ENCODE measurements at regions not wholly inside any gene's neighbourhood (a gene's known extent, or its start where the extent isn't known, plus 50 kb on each side); places are given as distances from the start of the nearest gene placed in this dataset.

DNA sequence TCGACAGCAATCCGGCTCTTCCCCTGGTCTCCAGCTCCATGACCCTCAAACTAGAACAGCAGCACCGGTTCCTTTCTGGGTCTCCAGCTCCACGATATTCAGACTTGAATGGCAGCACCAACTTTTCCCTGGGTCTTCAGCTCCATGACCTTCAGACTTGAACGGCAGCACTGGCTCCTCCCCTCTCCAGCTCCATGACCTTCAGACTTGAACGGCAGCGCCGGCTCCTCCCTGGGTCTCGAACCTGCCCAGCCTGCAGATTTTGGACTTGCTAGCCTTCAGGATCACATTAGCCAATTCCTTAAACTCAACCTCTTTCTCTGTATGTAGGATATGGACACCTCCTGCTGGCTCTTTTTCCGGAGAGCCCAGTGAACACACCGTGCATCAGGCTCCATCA, 350.9 kb downstream of the PREX1 start:
- Mint-ChIP-seq H3K9me3 (ENCODE audit: low read depth, unreplicated experiment) (peaks cover 3% of the 10 kb centered on the region), H3K4me3 (ENCODE audit: low read depth, unreplicated experiment) (no peak overlapping the region), H3K36me3 (ENCODE audit: insufficient read depth, unreplicated experiment) (no peaks in the 10 kb centered on the region), H3K27me3 (ENCODE audit: unreplicated experiment) (peaks cover 31% of the 10 kb centered on the region), H3K4me1 (ENCODE audit: low read depth, unreplicated experiment) (peaks cover 6% of the 10 kb centered on the region), H3K27ac (ENCODE audit: unreplicated experiment) (no peak overlapping the region)
- CTCF ChIA-PET: interaction anchor here (0.8 kb wide), 1 partner anchor 181 kb away, joined by 5 read pairs; no protein-coding TSS in a partner anchor
- intact Hi-C loops (cut with micrococcal nuclease; ENCODE audit: unreplicated experiment): no loop called here
- no peak for DNase-seq
- no TSS peak for BruUV-seq (replicated peaks)
- TF ChIP-seq, protein P1, sequence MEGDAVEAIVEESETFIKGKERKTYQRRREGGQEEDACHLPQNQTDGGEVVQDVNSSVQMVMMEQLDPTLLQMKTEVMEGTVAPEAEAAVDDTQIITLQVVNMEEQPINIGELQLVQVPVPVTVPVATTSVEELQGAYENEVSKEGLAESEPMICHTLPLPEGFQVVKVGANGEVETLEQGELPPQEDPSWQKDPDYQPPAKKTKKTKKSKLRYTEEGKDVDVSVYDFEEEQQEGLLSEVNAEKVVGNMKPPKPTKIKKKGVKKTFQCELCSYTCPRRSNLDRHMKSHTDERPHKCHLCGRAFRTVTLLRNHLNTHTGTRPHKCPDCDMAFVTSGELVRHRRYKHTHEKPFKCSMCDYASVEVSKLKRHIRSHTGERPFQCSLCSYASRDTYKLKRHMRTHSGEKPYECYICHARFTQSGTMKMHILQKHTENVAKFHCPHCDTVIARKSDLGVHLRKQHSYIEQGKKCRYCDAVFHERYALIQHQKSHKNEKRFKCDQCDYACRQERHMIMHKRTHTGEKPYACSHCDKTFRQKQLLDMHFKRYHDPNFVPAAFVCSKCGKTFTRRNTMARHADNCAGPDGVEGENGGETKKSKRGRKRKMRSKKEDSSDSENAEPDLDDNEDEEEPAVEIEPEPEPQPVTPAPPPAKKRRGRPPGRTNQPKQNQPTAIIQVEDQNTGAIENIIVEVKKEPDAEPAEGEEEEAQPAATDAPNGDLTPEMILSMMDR (IDR thresholded peaks at IDR 0.05; ENCODE audit: unreplicated experiment): no peak

DNA sequence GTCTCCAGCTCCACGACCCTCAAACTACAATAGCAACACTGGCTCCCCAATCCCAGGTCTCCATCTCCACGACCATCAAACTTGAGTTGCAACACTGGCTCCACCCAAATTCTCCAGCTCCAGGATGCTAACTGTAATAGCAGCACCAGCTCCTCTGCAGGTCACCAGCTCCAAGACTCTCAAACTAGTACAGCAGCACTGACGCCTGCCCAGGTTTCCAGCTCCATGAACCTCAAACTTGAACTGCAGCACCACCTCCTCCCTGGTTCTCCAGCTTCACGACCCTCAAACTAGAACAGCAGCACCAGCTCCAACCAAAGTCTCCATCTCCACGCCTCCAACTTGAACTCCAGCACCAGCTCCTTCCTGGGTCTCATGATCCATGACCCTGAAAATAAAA, 353.8 kb downstream of the PREX1 start:
- H3K36me3 Mint-ChIP-seq (ENCODE audit: insufficient read depth, unreplicated experiment): no peaks in the 10 kb centered on the region
- no peak for DNase-seq
- peaks cover 3% of the 10 kb centered on the region for H3K9me3 Mint-ChIP-seq (ENCODE audit: low read depth, unreplicated experiment)
- H3K4me1 Mint-ChIP-seq (ENCODE audit: low read depth, unreplicated experiment): no peaks in the 10 kb centered on the region
- no peak overlapping the region for H3K27ac Mint-ChIP-seq (ENCODE audit: unreplicated experiment)
- CTCF ChIA-PET: interaction anchor here (0.9 to 1.7 kb wide), 2 partner anchors 8 to 13 kb away, joined by 3 to 4 read pairs; no protein-coding TSS in a partner anchor
- H3K4me3 Mint-ChIP-seq (ENCODE audit: low read depth, unreplicated experiment): no peak overlapping the region
- BruUV-seq (replicated peaks): no TSS peak
- intact Hi-C loops (cut with micrococcal nuclease; ENCODE audit: unreplicated experiment): no loop called here
- TF ChIP-seq, protein P1 (IDR thresholded peaks at IDR 0.05; ENCODE audit: unreplicated experiment): no peak
- peaks cover 3% of the 10 kb centered on the region for H3K27me3 Mint-ChIP-seq (ENCODE audit: unreplicated experiment)

DNA sequence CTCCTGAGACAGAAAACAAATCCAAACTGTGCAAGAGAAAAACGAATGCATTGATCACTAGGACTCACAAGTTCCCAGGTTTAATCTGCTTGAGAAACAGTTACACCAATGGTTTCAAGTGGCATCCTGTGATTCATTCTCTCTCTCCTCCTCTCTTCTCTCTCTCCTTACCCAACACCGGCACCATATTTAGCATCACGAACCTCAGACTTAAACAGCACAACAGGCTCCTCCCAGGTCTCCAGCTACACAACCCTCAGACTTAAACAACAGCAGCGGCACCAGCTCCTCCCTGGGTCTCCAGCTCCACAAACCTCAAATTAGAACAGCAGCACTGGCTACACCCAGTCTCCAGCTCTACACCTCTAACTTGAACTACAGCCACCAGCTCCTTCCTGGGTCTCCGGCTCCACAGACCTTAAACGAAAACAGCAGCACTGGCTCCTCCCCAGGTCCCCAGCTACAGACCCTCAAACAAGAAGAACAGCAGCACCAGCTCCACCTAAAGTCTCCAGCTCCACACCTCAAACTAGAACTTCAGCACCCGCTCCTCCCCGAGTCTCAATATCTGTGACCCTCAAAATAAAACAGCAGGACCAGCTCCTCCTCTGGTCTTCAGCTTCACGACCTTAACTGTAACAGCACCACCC, 355.9 kb downstream of the PREX1 start:
- H3K4me3 Mint-ChIP-seq (ENCODE audit: low read depth, unreplicated experiment): no peak overlapping the region
- H3K27ac Mint-ChIP-seq (ENCODE audit: unreplicated experiment): no peak overlapping the region
- no TSS peak for BruUV-seq (replicated peaks)
- H3K4me1 Mint-ChIP-seq (ENCODE audit: low read depth, unreplicated experiment): no peaks in the 10 kb centered on the region
- TF ChIP-seq, protein P1 (IDR thresholded peaks at IDR 0.05; ENCODE audit: unreplicated experiment): no peak
- H3K36me3 Mint-ChIP-seq (ENCODE audit: insufficient read depth, unreplicated experiment): no peaks in the 10 kb centered on the region
- intact Hi-C loops (cut with micrococcal nuclease; ENCODE audit: unreplicated experiment): no loop called here
- DNase-seq: no peak
- H3K9me3 Mint-ChIP-seq (ENCODE audit: low read depth, unreplicated experiment): peaks cover 3% of the 10 kb centered on the region
- CTCF ChIA-PET: interaction anchor here (0.6 to 0.7 kb wide), 2 partner anchors 160 to 1264 kb away, joined by 3 read pairs; no protein-coding TSS in a partner anchor
- H3K27me3 Mint-ChIP-seq (ENCODE audit: unreplicated experiment): no peaks in the 10 kb centered on the region

DNA sequence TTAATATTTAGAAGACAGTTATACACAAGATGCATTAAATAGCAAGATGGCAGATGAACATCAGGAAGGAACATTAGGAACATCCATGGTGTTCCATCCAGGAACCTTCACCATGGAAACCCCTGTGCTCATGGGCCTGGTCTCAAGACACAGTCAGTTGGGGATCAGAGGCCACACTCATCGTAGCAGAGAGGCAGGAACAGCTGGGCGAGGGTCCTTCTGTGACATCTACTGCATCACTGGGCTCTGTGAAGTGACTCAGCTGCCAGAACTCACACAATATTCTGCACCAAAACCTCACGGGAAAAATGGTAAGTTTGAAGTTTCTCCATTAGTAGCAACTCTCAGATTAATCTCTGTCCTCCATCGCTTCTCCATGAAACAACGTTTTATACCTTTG, 356.6 kb downstream of the PREX1 start:
- CTCF ChIA-PET: no interaction called here
- H3K4me1 Mint-ChIP-seq (ENCODE audit: low read depth, unreplicated experiment): no peaks in the 10 kb centered on the region
- TF ChIP-seq, protein P1 (IDR thresholded peaks at IDR 0.05; ENCODE audit: unreplicated experiment): no peak
- H3K27ac Mint-ChIP-seq (ENCODE audit: unreplicated experiment): no peak overlapping the region
- no peaks in the 10 kb centered on the region for H3K27me3 Mint-ChIP-seq (ENCODE audit: unreplicated experiment)
- no TSS peak for BruUV-seq (replicated peaks)
- DNase-seq: no peak
- intact Hi-C loops (cut with micrococcal nuclease; ENCODE audit: unreplicated experiment): no loop called here
- H3K36me3 Mint-ChIP-seq (ENCODE audit: insufficient read depth, unreplicated experiment): no peaks in the 10 kb centered on the region
- H3K9me3 Mint-ChIP-seq (ENCODE audit: low read depth, unreplicated experiment): no peaks in the 10 kb centered on the region
- no peak overlapping the region for H3K4me3 Mint-ChIP-seq (ENCODE audit: low read depth, unreplicated experiment)
